Renal cortical epithelial cell (primary cell): ENCODE measurements at regions not wholly inside any gene's neighbourhood (a gene's known extent, or its start where the extent isn't known, plus 50 kb on each side); places are given as distances from the start of the nearest gene placed in this dataset.

Experiments used
- DNase-seq: peaks from one replicate; pipeline ENCODE4 v3.0.0-alpha.2; 2011; ENCODE audit warnings: low read depth

- DNase-seq, result no peak
Measured at GRCh38 chr4:181477591-181477990, 765.6 kb upstream of the TENM3 start.

- no peak for DNase-seq
Measured at GRCh38 chr4:181478656-181479055, 764.5 kb upstream of the TENM3 start.

GRCh38 chr4:181479141-181479540 lies 764.1 kb upstream of the TENM3 start:
- DNase-seq, result no peak

GRCh38 chr4:181484396-181484795 lies 758.8 kb upstream of the TENM3 start:
- DNase-seq, result no peak

- DNase-seq, result no peak
Measured at GRCh38 chr4:181488926-181489325, 754.3 kb upstream of the TENM3 start.

- DNase-seq, result no peak
Measured at GRCh38 chr4:181498148-181498547, 745.1 kb upstream of the TENM3 start.

GRCh38 chr4:181502611-181503010 lies 740.6 kb upstream of the TENM3 start:
- no peak for DNase-seq

GRCh38 chr4:181503687-181504390 lies 739.4 kb upstream of the TENM3 start:
- no peak for DNase-seq

- no peak for DNase-seq
Measured at GRCh38 chr4:181504924-181505323, 738.3 kb upstream of the TENM3 start.

- DNase-seq, result no peak
Measured at GRCh38 chr4:181507180-181507835, 735.9 kb upstream of the TENM3 start.

- DNase-seq, result no peak
Measured at GRCh38 chr4:181507938-181508337, 735.3 kb upstream of the TENM3 start.

GRCh38 chr4:181508601-181509000 lies 734.6 kb upstream of the TENM3 start:
- DNase-seq, result no peak

GRCh38 chr4:181509073-181509472 lies 734.1 kb upstream of the TENM3 start:
- no peak for DNase-seq

GRCh38 chr4:181517491-181517890 lies 725.7 kb upstream of the TENM3 start:
- no peak for DNase-seq

- no peak for DNase-seq
Measured at GRCh38 chr4:181520790-181521189, 722.4 kb upstream of the TENM3 start.

- no peak for DNase-seq
Measured at GRCh38 chr4:181523973-181524372, 719.2 kb upstream of the TENM3 start.

- DNase-seq, result no peak
Measured at GRCh38 chr4:181524499-181524898, 718.7 kb upstream of the TENM3 start.

- peak; percentile 36 for DNase-seq
Measured at GRCh38 chr4:181525634-181526033, 717.6 kb upstream of the TENM3 start.

- peak; percentile 52 for DNase-seq
Measured at GRCh38 chr4:181528570-181529184, 714.5 kb upstream of the TENM3 start.

GRCh38 chr4:181529537-181529936 lies 713.7 kb upstream of the TENM3 start:
- no peak for DNase-seq

- DNase-seq, result no peak
Measured at GRCh38 chr4:181536196-181536746, 706.9 kb upstream of the TENM3 start.

- no peak for DNase-seq
Measured at GRCh38 chr4:181536811-181537434, 706.3 kb upstream of the TENM3 start.
